ENCODE measurements at regions not wholly inside any gene's neighbourhood (a gene's known extent, or its start where the extent isn't known, plus 50 kb on each side); places are given as distances from the start of the nearest gene placed in this dataset.

- H3K36me3 ChIP-seq (ENCODE audit: control insufficient read depth, insufficient read depth, low read length): no peaks in the 10 kb centered on the region
- TF ChIP-seq POLR2AphosphoS5 (IDR thresholded peaks at IDR 0.05; ENCODE audit: low read depth, low read length): no peak
- TF ChIP-seq, protein P1, sequence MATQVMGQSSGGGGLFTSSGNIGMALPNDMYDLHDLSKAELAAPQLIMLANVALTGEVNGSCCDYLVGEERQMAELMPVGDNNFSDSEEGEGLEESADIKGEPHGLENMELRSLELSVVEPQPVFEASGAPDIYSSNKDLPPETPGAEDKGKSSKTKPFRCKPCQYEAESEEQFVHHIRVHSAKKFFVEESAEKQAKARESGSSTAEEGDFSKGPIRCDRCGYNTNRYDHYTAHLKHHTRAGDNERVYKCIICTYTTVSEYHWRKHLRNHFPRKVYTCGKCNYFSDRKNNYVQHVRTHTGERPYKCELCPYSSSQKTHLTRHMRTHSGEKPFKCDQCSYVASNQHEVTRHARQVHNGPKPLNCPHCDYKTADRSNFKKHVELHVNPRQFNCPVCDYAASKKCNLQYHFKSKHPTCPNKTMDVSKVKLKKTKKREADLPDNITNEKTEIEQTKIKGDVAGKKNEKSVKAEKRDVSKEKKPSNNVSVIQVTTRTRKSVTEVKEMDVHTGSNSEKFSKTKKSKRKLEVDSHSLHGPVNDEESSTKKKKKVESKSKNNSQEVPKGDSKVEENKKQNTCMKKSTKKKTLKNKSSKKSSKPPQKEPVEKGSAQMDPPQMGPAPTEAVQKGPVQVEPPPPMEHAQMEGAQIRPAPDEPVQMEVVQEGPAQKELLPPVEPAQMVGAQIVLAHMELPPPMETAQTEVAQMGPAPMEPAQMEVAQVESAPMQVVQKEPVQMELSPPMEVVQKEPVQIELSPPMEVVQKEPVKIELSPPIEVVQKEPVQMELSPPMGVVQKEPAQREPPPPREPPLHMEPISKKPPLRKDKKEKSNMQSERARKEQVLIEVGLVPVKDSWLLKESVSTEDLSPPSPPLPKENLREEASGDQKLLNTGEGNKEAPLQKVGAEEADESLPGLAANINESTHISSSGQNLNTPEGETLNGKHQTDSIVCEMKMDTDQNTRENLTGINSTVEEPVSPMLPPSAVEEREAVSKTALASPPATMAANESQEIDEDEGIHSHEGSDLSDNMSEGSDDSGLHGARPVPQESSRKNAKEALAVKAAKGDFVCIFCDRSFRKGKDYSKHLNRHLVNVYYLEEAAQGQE (IDR thresholded peaks at IDR 0.05; ENCODE audit: insufficient read depth in 1 of 2, low read depth in 2 of 2, low read length in 1 of 2): no peak
- TF ChIP-seq CTCF (IDR thresholded peaks at IDR 0.05): no peak
- TF ChIP-seq SIN3A (IDR thresholded peaks at IDR 0.05; ENCODE audit: borderline replicate concordance, insufficient read depth, low read depth, low read length): no peak
- TF ChIP-seq TCF7L2 (IDR thresholded peaks at IDR 0.05; ENCODE audit: low read depth, low read length): no peak
- BruUV-seq (replicated peaks): no TSS peak
- H3K9me3 ChIP-seq (ENCODE audit: control insufficient read depth, insufficient read depth, low read depth, low read length): no peaks in the 10 kb centered on the region
- H3K27ac ChIP-seq (ENCODE audit: low read length): no peak overlapping the region
- no peaks in the 10 kb centered on the region; the same call in 1 of the 2 replicates for H3K4me1 ChIP-seq (ENCODE audit: control insufficient read depth, insufficient read depth, low read length)
- ATAC-seq (no peak), DNase-seq (ENCODE audit: low read depth, low spot score) (no peak)
- CTCF ChIA-PET: no interaction called here
- POLR2A ChIA-PET: no interaction called here
- intact Hi-C loops (cut with micrococcal nuclease; ENCODE audit: unreplicated experiment) (no loop called here), in situ Hi-C loops (cut with HindIII; ENCODE audit: low pct_unique_long_range_greater_than_20kb, low sequenced_read_pairs) (no loop called here)
- no peak overlapping the region for H3K4me3 ChIP-seq (ENCODE audit: low read depth in 2 of 2, low read length in 2 of 2)
- no peaks in the 10 kb centered on the region for H3K27me3 ChIP-seq (ENCODE audit: control insufficient read depth, insufficient read depth, low read length)
Measured at GRCh38 chr3:192011137-192011536, 550.2 kb downstream of the PYDC2 start.

DNA sequence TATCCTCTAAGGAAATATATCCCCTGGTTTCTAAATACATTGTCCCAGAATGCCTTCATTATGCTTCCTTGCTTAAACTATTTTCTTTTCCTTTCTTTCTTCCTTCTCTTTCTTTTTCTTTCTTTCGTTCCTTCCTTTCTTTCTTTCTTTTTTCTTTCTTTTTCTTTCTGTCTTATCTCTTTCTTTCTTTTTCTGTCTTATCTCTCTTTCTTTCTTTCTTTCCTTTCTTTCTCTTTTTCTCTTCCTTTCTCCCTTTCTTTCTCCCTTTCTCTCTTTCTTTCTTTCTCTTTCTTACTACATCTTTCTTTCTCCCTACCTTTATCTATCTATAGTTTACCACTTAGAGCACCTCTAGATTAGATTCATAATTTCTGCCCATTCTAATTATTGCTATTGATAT is 552.1 kb downstream of the PYDC2 start:
- CTCF ChIA-PET: no interaction called here
- no peaks in the 10 kb centered on the region for H3K9me3 ChIP-seq (ENCODE audit: control insufficient read depth, insufficient read depth, low read depth, low read length)
- no peaks in the 10 kb centered on the region for H3K27me3 ChIP-seq (ENCODE audit: control insufficient read depth, insufficient read depth, low read length)
- in situ Hi-C loops (cut with HindIII; ENCODE audit: low pct_unique_long_range_greater_than_20kb, low sequenced_read_pairs) (no loop called here), intact Hi-C loops (cut with micrococcal nuclease; ENCODE audit: unreplicated experiment) (no loop called here)
- no TSS peak for BruUV-seq (replicated peaks)
- H3K4me1 ChIP-seq (ENCODE audit: control insufficient read depth, insufficient read depth, low read length): no peaks in the 10 kb centered on the region
- no peak for ATAC-seq
- no peaks in the 10 kb centered on the region for H3K36me3 ChIP-seq (ENCODE audit: control insufficient read depth, insufficient read depth, low read length)
- H3K27ac ChIP-seq (ENCODE audit: low read length): no peak overlapping the region
- TF ChIP-seq TCF7L2 (IDR thresholded peaks at IDR 0.05; ENCODE audit: low read depth, low read length) (no peak), POLR2AphosphoS5 (IDR thresholded peaks at IDR 0.05; ENCODE audit: low read depth, low read length) (no peak), CTCF (IDR thresholded peaks at IDR 0.05) (no peak), SIN3A (IDR thresholded peaks at IDR 0.05; ENCODE audit: borderline replicate concordance, insufficient read depth, low read depth, low read length) (no peak)
- TF ChIP-seq, protein P1 (IDR thresholded peaks at IDR 0.05; ENCODE audit: insufficient read depth in 1 of 2, low read depth in 2 of 2, low read length in 1 of 2): no peak
- POLR2A ChIA-PET: no interaction called here
- no peak for DNase-seq (ENCODE audit: low read depth, low spot score)
- H3K4me3 ChIP-seq (ENCODE audit: low read depth in 2 of 2, low read length in 2 of 2): no peak overlapping the region

Measured in Panc1 (cell line).